ENCODE measurements at regions not wholly inside any gene's neighbourhood (a gene's known extent, or its start where the extent isn't known, plus 50 kb on each side); places are given as distances from the start of the nearest gene placed in this dataset.
"Not testable (repeated sequence)": the region's sequence is repeated elsewhere in the genome, so short reads cannot be mapped to it uniquely, and the experiment has no call there.

- no peak for DNase-seq
These were observed 67.4 kb upstream of the ADGRA1 start for GRCh38 chr10:133020193-133020817.

GRCh38 chr10:133019651-133020050, 68.1 kb upstream of the ADGRA1 start:
- DNase-seq, result no peak

DNA sequence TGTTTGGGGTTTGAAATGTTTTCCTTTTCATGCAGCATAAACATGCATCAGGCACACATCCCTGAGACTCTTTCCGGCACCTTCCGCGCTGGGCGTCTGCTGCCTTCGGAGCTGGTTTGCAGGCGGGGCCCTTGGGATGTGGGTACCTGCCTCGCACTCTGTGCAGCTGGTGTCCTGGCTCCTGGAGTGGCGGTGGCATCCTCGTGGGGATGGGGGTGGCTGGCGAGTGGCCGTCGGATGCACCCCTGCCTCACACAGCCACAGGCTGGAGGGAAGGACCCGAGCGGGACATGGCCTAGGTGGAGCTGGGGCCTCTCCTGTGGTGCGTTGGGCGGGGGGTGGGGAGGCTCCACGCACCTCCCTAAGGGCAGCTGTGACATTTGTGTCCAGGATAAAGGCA, 68.5 kb upstream of the ADGRA1 start:
- no peak for DNase-seq

GRCh38 chr10:133018491-133018890, 69.2 kb upstream of the ADGRA1 start:
- no peak for DNase-seq

DNA sequence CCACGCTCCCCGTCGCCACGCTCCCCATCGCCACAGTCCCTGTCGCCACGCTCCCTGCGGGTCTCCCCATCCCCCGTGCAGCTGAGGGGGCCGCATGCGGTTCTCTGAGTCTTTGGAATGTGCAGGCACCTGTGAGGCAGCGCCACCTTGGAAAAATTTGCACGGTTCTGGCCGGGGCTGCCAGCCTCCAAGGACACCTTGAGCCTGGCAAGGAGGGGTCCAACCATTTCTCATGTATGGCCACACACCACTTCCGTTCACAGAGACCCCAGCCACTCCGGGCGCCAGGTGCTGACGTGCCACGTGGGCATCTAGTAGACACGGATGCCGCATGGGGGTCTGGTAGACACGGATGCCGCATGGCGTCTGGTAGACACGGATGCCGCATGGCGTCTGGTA, 70.5 kb upstream of the ADGRA1 start:
- DNase-seq, result no peak

GRCh38 chr10:133016493-133017202, 71.1 kb upstream of the ADGRA1 start:
- DNase-seq, result no peak

DNA sequence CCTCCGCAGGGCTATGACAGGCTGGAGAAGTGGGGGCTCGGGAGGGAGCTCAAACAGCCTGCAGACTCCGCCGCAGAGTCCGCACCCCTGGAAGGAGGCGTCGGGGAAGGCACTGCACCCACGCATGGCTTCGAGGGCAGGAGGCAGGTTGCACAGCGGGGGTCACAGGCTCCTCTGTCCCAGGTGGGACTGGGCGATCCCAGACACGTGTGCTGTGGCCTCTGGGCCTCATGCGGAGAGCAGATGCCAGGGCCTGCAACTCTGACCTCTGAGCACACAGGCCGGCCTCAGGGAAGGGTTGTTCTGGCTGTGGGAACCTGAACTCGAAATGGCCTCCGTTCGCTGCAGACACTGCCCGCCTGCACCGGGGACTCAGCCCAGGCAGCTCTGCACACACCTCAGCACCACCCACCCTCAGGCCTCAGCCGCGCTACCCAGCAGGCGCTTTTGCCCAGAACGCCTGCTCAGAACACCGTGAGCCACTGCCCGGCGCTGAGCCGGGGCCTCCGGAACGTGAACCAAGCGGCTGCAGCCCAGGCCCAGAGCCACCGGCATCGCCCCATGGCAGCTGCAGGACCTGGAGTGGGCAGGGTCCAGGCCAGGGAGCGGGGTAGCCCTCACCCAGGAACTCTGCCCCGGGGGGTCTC, 71.8 kb upstream of the ADGRA1 start:
- DNase-seq, result no peak

GRCh38 chr10:133015321-133015720, 72.4 kb upstream of the ADGRA1 start:
- DNase-seq, result no peak

DNA sequence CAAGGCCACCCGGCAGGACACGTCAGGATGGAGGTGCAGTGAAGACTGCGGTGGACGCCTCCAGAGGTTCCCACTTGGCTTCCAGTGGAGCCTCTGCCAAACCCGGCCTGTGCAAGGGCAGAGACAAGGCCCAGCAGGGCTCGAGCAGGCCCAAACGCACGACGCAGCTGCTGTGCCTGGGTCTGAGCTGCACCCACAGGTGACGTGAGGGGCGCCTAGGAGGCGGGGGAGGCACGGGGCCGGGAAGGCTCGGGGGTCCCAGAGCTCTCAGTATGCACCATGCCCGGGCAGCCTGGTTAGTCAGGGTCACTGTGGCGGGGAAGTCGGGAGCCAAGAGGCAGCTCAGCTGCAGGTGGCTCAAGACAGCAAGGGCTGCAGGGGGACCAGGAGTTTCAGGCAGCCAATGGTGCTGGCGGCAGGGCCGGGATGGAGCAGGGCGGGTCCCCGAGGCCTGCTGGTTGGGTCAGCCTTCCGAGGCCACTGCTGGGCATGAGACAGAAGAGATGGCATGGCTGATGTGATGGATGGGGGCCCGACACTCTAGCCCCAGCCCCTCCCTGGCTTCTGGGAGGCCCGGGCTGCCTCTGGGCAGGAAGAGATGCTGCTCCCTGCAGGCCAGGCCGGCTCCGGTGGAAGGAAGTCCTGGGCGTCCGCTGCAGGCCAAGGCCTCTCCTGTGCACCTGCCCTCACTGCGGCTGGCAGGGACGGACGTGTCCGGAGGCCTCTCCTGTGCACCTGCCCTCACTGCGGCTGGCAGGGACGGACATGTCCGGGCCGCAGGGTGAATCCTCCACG, 72.2 kb upstream of the CFAP46 start:
- no peak for DNase-seq

GRCh38 chr10:133013463-133013862, 71.1 kb upstream of the CFAP46 start:
- DNase-seq, result no peak

DNA sequence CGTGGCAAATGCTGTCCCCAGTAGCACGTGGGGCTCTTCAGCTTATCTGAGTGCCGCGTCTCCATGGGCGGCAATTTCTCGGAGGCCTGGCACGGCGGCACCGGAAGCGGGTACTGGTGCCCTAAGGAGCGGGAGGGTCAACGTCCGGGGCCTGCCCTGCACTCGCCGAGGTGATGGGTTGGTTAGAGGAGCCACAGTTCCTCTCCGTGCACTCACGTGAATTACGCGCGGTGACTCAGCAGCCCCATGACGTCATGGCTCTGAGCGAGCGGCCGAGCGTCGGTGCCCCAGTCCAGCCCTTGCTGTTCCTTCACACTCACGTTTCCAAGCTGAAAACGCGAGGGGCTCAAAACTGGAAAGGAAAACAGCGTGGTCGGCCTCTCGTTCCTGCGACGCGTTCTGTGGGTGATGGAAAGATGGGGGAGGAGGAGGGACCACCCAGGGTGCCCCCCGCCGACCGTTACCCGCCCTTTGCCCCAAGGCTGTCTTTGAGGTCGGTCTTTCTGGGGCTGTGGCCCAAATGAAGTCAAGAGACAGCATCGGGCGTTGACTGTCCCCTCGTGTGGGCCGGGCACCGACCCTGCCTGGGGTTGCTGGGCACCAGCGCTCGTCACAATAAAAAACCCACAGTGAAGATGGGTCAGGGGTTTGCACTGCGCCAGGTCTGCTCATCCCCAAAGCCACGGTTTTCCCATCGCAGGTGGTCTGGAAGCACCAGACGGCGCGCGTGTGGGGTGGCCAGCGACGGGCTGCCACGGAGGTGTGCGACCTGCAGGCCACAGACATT, 70.4 kb upstream of the CFAP46 start:
- no peak for DNase-seq

DNA sequence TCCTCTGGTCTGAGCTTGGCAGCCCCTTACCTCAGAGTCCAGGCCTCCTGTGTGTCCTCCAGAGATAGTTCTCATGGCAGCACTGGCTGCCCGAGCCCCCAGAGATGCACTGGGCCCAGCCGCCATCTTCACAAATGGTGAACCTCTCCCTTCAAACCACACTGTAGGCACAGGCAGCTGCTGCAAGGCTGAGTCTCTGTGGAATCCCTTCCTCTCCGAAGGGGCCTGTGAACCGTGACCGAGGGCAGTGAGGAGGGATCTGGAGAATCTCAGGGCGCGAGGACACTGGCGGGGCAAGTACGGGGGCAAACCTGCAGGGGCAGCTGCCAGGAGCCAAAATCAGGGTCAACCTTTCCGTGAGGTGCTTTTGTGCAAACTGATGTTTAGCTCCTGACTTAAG, 69.5 kb upstream of the CFAP46 start:
- no peak for DNase-seq

- not testable (repeated sequence) for DNase-seq
These were observed 69.0 kb upstream of the CFAP46 start for GRCh38 chr10:133011393-133011792.

GRCh38 chr10:133010843-133011179, 68.4 kb upstream of the CFAP46 start:
- DNase-seq, result not testable (repeated sequence)

DNA sequence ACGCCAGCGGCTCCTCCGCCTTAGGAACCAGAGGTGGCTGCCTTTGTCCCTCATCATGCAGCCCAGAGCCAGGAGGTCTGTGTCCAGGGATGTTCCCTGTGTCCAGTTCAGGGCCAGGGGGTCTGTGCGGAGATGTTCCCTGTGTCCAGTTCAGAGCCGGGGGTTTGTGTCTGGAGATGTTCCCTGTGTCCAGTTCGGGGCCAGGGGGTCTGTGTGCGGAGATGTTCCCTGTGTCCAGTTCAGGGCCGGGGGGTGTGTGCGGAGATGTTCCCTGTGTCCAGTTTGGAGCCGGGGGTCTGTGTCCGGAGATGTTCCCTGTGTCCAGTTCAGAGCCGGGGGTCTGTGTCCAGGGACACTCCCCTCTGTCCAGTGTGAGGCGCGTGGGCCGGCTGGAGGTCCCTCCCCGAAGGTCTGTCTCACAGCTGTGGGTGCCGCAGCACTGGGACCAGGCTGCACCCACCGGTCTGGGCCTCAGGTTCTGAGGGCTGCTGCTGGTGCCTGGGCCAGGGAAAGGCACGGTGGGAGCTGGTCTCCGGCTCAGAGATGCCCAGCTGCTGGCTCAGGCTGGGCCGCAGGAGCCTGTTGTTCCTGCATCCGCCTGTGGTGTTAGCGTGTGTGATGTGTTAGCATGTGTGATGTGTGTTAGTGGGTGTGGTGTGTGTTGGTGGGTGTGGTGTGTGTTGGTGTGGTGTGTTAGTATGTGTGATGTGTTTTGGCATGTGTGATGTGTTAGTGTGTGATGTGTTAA, 67.9 kb upstream of the CFAP46 start:
- peak in 1 of 5 experiments; percentile 26 for DNase-seq

GRCh38 chr10:133009218-133009950, 67.0 kb upstream of the CFAP46 start:
- DNase-seq, result no peak

GRCh38 chr10:133008736-133009135, 66.4 kb upstream of the CFAP46 start:
- DNase-seq, result no peak

DNA sequence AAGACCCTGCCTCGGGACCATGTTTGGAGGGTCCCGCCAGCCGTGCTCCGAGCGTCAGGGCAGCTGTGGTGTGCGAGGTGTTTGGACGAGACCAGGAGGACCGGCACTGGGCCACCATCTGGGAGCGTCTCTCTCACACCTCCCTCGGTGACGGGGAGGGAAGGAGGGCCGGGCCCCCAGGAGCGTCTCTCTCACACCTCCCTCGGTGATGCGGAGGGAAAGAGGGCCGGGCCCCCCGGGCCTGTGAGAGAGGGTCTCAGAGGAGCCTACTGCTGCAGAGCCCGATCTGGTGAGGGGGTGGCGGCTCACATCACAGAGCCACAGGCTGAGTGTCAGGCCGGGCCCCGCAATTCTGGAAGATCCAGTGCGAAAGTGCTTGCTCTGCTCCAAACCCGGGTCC, 65.8 kb upstream of the CFAP46 start:
- DNase-seq, result no peak

DNA sequence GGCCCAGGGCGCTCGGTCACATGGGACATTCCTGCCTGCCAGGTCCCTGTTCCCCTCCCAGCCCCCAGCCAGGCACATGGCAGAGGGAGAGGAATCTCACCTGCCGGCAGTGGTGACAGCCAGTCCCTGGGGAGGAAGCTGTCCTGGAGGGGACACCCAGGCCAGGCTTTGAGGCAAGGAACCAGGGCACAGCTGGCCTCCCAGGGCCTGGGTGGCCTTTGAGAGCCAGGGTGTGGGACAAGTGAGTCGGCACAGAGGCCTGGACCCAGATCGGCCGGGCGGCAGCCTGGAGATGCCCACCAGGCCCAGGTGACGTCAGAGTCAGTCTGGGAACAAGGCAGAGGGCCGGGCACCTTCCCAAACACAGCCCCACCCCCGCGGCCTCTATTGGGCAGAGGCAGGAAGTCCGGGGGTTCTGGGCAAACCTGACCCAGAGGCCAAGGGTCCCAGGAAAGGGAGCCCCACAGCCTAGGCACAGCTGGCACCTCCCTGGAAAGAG, 65.0 kb upstream of the CFAP46 start:
- DNase-seq, result no peak

DNA sequence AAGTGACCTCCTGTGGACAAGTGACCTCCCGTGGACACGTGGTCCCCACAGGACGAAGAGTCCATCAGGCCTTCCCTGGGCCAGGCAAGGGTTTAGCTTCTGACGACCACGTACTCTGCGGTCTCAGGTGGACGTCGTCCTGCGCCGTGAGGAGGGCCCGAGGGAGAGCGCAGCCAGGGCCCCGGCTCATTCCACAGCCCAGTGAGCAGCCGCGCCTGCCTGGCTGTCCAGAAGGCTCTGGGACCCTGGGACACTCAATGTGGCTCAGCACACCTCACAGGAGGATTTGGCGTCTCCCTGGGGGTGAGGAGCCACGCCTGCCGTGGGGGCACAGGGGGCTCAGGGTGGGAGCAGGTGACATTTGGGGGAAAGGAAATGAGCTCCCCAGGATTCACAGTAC, 64.4 kb upstream of the CFAP46 start:
- no peak for DNase-seq

- no peak for DNase-seq
These were observed 63.8 kb upstream of the CFAP46 start for GRCh38 chr10:133006202-133006601.

Measured in T-helper 2 cell (primary cell).